Activated CD4-positive, alpha-beta T cell treated with anti-CD3 and anti-CD28 coated beads, Interleukin-2, Interleukin-4, amounts not matched to agents 100 ng/mL and 50 ng/mL, durations not matched to agents 16 hours and 8 hours (primary cell): ENCODE measurements at regions not wholly inside any gene's neighbourhood (a gene's known extent, or its start where the extent isn't known, plus 50 kb on each side); places are given as distances from the start of the nearest gene placed in this dataset.
A peak's percentile ranks its signal among the peaks of the same experiment; 100 is the strongest.
"Not testable (repeated sequence)": the region's sequence is repeated elsewhere in the genome, so short reads cannot be mapped to it uniquely, and the experiment has no call there.

Experiments used
- DNase-seq: peaks from one replicate; pipeline ENCODE4 v3.0.0-alpha.2; 2020; ENCODE audit warnings: low spot score

GRCh38 chr11:49499117-49499516 lies 290.7 kb upstream of the FOLH1 start:
- DNase-seq = no peak

GRCh38 chr11:49505231-49505630 lies 296.8 kb upstream of the FOLH1 start:
- no peak for DNase-seq

- DNase-seq = peak; percentile 8
Observed at GRCh38 chr11:49526240-49526829, 317.9 kb upstream of the FOLH1 start.

- DNase-seq = no peak
Observed at GRCh38 chr11:49533204-49533603, 324.8 kb upstream of the FOLH1 start.

GRCh38 chr11:49538927-49539326 lies 330.5 kb upstream of the FOLH1 start:
- not testable (repeated sequence) for DNase-seq

- not testable (repeated sequence) for DNase-seq
Observed at GRCh38 chr11:49558261-49558847, 350.0 kb upstream of the FOLH1 start.

GRCh38 chr11:49560593-49560992 lies 352.2 kb upstream of the FOLH1 start:
- not testable (repeated sequence) for DNase-seq

GRCh38 chr11:49561240-49561880 lies 353.0 kb upstream of the FOLH1 start:
- not testable (repeated sequence) for DNase-seq

GRCh38 chr11:49562262-49562661 lies 353.9 kb upstream of the FOLH1 start:
- not testable (repeated sequence) for DNase-seq

- DNase-seq = not testable (repeated sequence)
Observed at GRCh38 chr11:49579492-49579891, 371.1 kb upstream of the FOLH1 start.

GRCh38 chr11:49585495-49585894 lies 366.7 kb upstream of the OR4C13 start:
- not testable (repeated sequence) for DNase-seq

- DNase-seq = not testable (repeated sequence)
Observed at GRCh38 chr11:49608892-49609291, 343.3 kb upstream of the OR4C13 start.

GRCh38 chr11:49623872-49624271 lies 328.3 kb upstream of the OR4C13 start:
- DNase-seq = not testable (repeated sequence)

- DNase-seq = not testable (repeated sequence)
Observed at GRCh38 chr11:49670705-49671104, 281.5 kb upstream of the OR4C13 start.

GRCh38 chr11:49702121-49702520 lies 250.1 kb upstream of the OR4C13 start:
- not testable (repeated sequence) for DNase-seq

- DNase-seq = not testable (repeated sequence)
Observed at GRCh38 chr11:49750447-49750846, 201.7 kb upstream of the OR4C13 start.

GRCh38 chr11:49750960-49751359 lies 201.2 kb upstream of the OR4C13 start:
- not testable (repeated sequence) for DNase-seq

- DNase-seq = not testable (repeated sequence)
Observed at GRCh38 chr11:49780791-49781190, 171.4 kb upstream of the OR4C13 start.

- DNase-seq = not testable (repeated sequence)
Observed at GRCh38 chr11:49782000-49782399, 170.2 kb upstream of the OR4C13 start.

GRCh38 chr11:49783841-49784240 lies 168.3 kb upstream of the OR4C13 start:
- DNase-seq = not testable (repeated sequence)

GRCh38 chr11:49789787-49790186 lies 162.4 kb upstream of the OR4C13 start:
- not testable (repeated sequence) for DNase-seq

GRCh38 chr11:49798206-49798837 lies 153.9 kb upstream of the OR4C13 start:
- DNase-seq = not testable (repeated sequence)
